CD4-positive, alpha-beta T cell (primary cell): ENCODE measurements at regions not wholly inside any gene's neighbourhood (a gene's known extent, or its start where the extent isn't known, plus 50 kb on each side); places are given as distances from the start of the nearest gene placed in this dataset.

Experiments
- ATAC-seq: fragments of 200-7000 bp; cut with Tn5 transposase; one replicate; pipeline ENCODE4 v1.10.0; 2022; ENCODE audit warnings: mild to moderate bottlenecking; ENCODE audit not compliant: poor library complexity
- CTCF ChIA-PET: fragments of 350-600 bp; sonication (Branson Sonifier 250); formaldehyde crosslinking; loops from one replicate; lab custom pipeline; 2021; ENCODE audit warnings: antibody characterized with exemption, inconsistent platforms; lab: Charles Lee
- POLR2A ChIA-PET: fragments of 350-600 bp; sonication (Branson Sonifier 250); formaldehyde crosslinking; loops from one replicate; lab custom pipeline; 2021; ENCODE audit warnings: antibody characterized with exemption, inconsistent platforms; lab: Charles Lee
- DNase-seq, 14 experiments: peaks; one replicate each; pipeline ENCODE4 v3.0.0-alpha.2; 2013 to 2020; ENCODE audit warnings: mixed read lengths in 2 of 14
- H3K27ac ChIP-seq, 2 donors: one replicate each; pipeline versions ENCODE4 v1.5.1 to v1.7.0; 2013; ENCODE audit warnings: low read length in 2 of 2, low read depth in 1 of 2, mild to moderate bottlenecking in 1 of 2
- H3K27me3 ChIP-seq, 2 experiments: 1 replicate in 1 of 2; 2 replicates in 1 of 2; pipeline versions ENCODE4 v1.6.1 to v1.7.0; 2013; ENCODE audit warnings: low read length in 2 of 2, control low read depth in 1 of 2, mild to moderate bottlenecking in 1 of 2, moderate library complexity in 1 of 2; ENCODE audit not compliant: insufficient read depth in 2 of 2, control insufficient read depth in 1 of 2
- H3K36me3 ChIP-seq: one replicate; pipeline ENCODE4 v1.6.1; 2013; ENCODE audit warnings: low read length, control low read depth; ENCODE audit not compliant: insufficient read depth
- H3K4me1 ChIP-seq: one replicate; pipeline ENCODE4 v1.6.1; 2013; ENCODE audit warnings: low read length, control low read depth; ENCODE audit not compliant: insufficient read depth
- H3K4me3 ChIP-seq: one replicate; pipeline ENCODE4 v1.5.1; 2013; ENCODE audit warnings: mild to moderate bottlenecking, low read length, moderate library complexity
- H3K9me3 ChIP-seq, 2 experiments: 1 replicate in 1 of 2; 2 replicates in 1 of 2; pipeline versions ENCODE4 v1.6.1 to v1.7.0; 2013; ENCODE audit warnings: low read length in 2 of 2, mild to moderate bottlenecking in 2 of 2, control low read depth in 1 of 2, moderate library complexity in 1 of 2; ENCODE audit not compliant: control insufficient read depth in 1 of 2, insufficient read depth in 1 of 2
- H3K27ac Mint-ChIP-seq: one replicate; pipeline ENCODE4 v1.8.0; 2020; ENCODE audit warnings: mixed read lengths
- H3K27me3 Mint-ChIP-seq: one replicate; pipeline ENCODE4 v1.8.0; 2021; ENCODE audit warnings: mixed read lengths
- H3K36me3 Mint-ChIP-seq: one replicate; pipeline ENCODE4 v1.8.0; 2021; ENCODE audit warnings: low read depth, mixed read lengths
- H3K4me1 Mint-ChIP-seq: one replicate; pipeline ENCODE4 v1.8.0; 2021; ENCODE audit warnings: low read depth, mixed read lengths
- H3K4me3 Mint-ChIP-seq: one replicate; pipeline ENCODE4 v1.8.0; 2020; ENCODE audit warnings: mild to moderate bottlenecking, mixed read lengths
- H3K9me3 Mint-ChIP-seq: one replicate; pipeline ENCODE4 v1.8.0; 2020; ENCODE audit warnings: mixed read lengths
- CTCF ChIP-seq: fragments of 200-600 bp; IDR thresholded peaks from one replicate; pipeline ENCODE4 v1.8.0; 2022; ENCODE audit warnings: antibody characterized with exemption, mild to moderate bottlenecking
- intact Hi-C, 2 experiments: fragments of 100-400 bp; cut with DNase I in 1 of 2; cut with micrococcal nuclease in 1 of 2; formaldehyde crosslinking; loops; one replicate each; pipeline versions ENCODE4 v1.15.1 to v1.9.0; 2023 to 2025; cut with DNase I, micrococcal nuclease

GRCh38 chr9:31168161-31168560, 1216.3 kb upstream of the ACO1 start:
- DNase-seq (no peak), ATAC-seq (no peak)
- ChIA-PET POLR2A (no interaction called here), CTCF (no interaction called here)
- Mint-ChIP-seq H3K4me1 (peaks cover 6% of the 10 kb centered on the region), H3K27me3 (no peaks in the 10 kb centered on the region), H3K4me3 (no peak overlapping the region), H3K27ac (no peak overlapping the region), H3K36me3 (no peaks in the 10 kb centered on the region), H3K9me3 (no peaks in the 10 kb centered on the region)
- TF ChIP-seq CTCF: no peak
- H3K4me3 ChIP-seq: no peak overlapping the region
- no peaks in the 10 kb centered on the region for H3K9me3 ChIP-seq
- no peaks in the 10 kb centered on the region for H3K36me3 ChIP-seq
- no peaks in the 10 kb centered on the region for H3K4me1 ChIP-seq
- no peak overlapping the region for H3K27ac ChIP-seq
- no peaks in the 10 kb centered on the region for H3K27me3 ChIP-seq
- intact Hi-C loops: no loop called here

- no peak overlapping the region for H3K4me3 ChIP-seq
- CTCF ChIA-PET: no interaction called here
- no peak overlapping the region for H3K27ac ChIP-seq
- no peaks in the 10 kb centered on the region for H3K4me1 ChIP-seq
- no peaks in the 10 kb centered on the region for H3K27me3 ChIP-seq
- DNase-seq (no peak), ATAC-seq (no peak)
- Mint-ChIP-seq H3K27ac (no peak overlapping the region), H3K27me3 (no peaks in the 10 kb centered on the region), H3K9me3 (no peaks in the 10 kb centered on the region), H3K36me3 (no peaks in the 10 kb centered on the region), H3K4me1 (no peaks in the 10 kb centered on the region), H3K4me3 (no peak overlapping the region)
- H3K36me3 ChIP-seq: no peaks in the 10 kb centered on the region
- no peak for TF ChIP-seq CTCF
- H3K9me3 ChIP-seq: no peaks in the 10 kb centered on the region
- intact Hi-C loops: no loop called here
- POLR2A ChIA-PET: no interaction called here
These were observed 1209.8 kb upstream of the ACO1 start for GRCh38 chr9:31174681-31175080.

- no peak overlapping the region for H3K4me3 ChIP-seq
- no peaks in the 10 kb centered on the region for H3K4me1 ChIP-seq
- ChIA-PET CTCF (no interaction called here), POLR2A (no interaction called here)
- H3K36me3 ChIP-seq: no peaks in the 10 kb centered on the region
- H3K4me3 Mint-ChIP-seq: no peak overlapping the region
- ATAC-seq (no peak), DNase-seq (no peak)
- H3K4me1 Mint-ChIP-seq: no peaks in the 10 kb centered on the region
- H3K9me3 Mint-ChIP-seq: no peaks in the 10 kb centered on the region
- H3K27ac Mint-ChIP-seq: no peak overlapping the region
- no peaks in the 10 kb centered on the region for H3K9me3 ChIP-seq
- TF ChIP-seq CTCF: no peak
- H3K27ac ChIP-seq: no peak overlapping the region
- no peaks in the 10 kb centered on the region for H3K36me3 Mint-ChIP-seq
- intact Hi-C loops: no loop called here
- no peaks in the 10 kb centered on the region for H3K27me3 ChIP-seq
- H3K27me3 Mint-ChIP-seq: no peaks in the 10 kb centered on the region
These were observed 1200.6 kb upstream of the ACO1 start for GRCh38 chr9:31183866-31184265.
